ENCODE measurements at regions not wholly inside any gene's neighbourhood (a gene's known extent, or its start where the extent isn't known, plus 50 kb on each side); places are given as distances from the start of the nearest gene placed in this dataset.

GRCh38 chr11:38300570-38300969, 1702.5 kb upstream of the RAG2 start:
- Histone ChIP-seq H3K27ac (replicated peaks) (no peak overlapping the region), H3K4me3 (replicated peaks; ENCODE audit: insufficient read depth, low read length) (no peak overlapping the region), H3K27me3 (ENCODE audit: insufficient read depth, poor library complexity, severe bottlenecking) (no peaks in the 10 kb centered on the region)
- no peak for DNase-seq (ENCODE audit: low read depth in 1 of 2, low spot score in 1 of 2)
- no peak for TF ChIP-seq GABPA (IDR thresholded peaks at IDR 0.05; ENCODE audit: low read depth)
- TF ChIP-seq REST (IDR thresholded peaks at IDR 0.05; ENCODE audit: insufficient replicate concordance, low read depth), result no peak
- no peak for TF ChIP-seq POLR2AphosphoS5 (IDR thresholded peaks at IDR 0.05; ENCODE audit: low read depth)
- TF ChIP-seq SPI1 (IDR thresholded peaks at IDR 0.05; ENCODE audit: borderline replicate concordance, low read depth), result no peak
- no peak for TF ChIP-seq CTCF (IDR thresholded peaks at IDR 0.05; ENCODE audit: insufficient read depth, low read length)

DNA sequence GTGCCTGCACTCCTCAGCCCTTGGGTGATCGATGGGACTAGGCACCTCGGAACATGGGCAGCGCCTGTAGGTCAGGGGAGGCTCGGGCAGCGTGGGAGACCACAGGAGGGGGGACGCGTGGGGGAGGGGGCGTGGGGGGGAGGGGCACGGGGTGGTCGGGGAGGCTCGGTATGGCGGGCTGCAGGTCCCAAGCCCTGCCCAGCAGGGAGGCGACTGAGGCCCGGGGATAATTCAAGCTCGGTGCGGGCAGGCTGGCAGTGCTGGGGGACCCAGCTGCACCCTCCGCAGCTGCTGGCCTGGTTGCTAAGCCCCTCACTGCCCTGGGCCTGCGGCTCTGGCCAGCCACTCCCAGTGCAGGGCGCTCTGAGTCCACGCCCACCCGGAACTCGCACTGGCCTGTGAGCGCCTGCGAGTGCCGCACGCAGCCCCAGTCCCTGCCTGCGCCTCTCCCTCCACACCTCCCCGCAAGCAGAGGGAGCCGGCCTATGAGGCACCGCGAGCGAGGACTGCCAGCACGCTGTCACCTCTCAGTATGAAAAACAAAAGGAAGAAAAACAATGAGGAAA, 1698.3 kb upstream of the RAG2 start:
- no peaks in the 10 kb centered on the region for H3K27me3 ChIP-seq (ENCODE audit: insufficient read depth, poor library complexity, severe bottlenecking)
- TF ChIP-seq SPI1 (IDR thresholded peaks at IDR 0.05; ENCODE audit: borderline replicate concordance, low read depth) (no peak), REST (IDR thresholded peaks at IDR 0.05; ENCODE audit: insufficient replicate concordance, low read depth) (no peak), CTCF (IDR thresholded peaks at IDR 0.05; ENCODE audit: insufficient read depth, low read length) (no peak), GABPA (IDR thresholded peaks at IDR 0.05; ENCODE audit: low read depth) (no peak), POLR2AphosphoS5 (IDR thresholded peaks at IDR 0.05; ENCODE audit: low read depth) (no peak)
- no peak overlapping the region for H3K4me3 ChIP-seq (replicated peaks; ENCODE audit: insufficient read depth, low read length)
- no peak for DNase-seq (ENCODE audit: low read depth in 1 of 2, low spot score in 1 of 2)
- H3K27ac ChIP-seq (replicated peaks), result no peak overlapping the region

DNA sequence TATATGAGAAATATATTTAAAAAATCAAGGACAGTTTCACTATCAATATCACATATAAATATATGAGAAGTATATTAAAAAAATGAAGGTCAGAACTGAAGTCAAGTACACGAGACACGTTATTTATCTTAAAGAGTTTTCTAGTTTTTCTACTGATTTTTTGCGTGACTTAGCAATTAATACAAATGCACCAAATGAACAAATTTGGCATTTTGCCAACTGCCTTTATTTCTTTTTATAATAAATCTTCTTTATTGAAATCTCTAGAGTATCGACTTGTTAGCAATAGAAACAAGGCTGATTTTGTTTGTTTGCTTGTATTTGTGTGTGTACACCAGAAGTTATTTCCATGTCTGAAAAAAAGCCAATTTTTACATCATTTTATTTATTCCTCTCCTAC, 1684.7 kb upstream of the RAG2 start:
- Histone ChIP-seq H3K27ac (replicated peaks) (no peak overlapping the region), H3K27me3 (ENCODE audit: insufficient read depth, poor library complexity, severe bottlenecking) (no peaks in the 10 kb centered on the region), H3K4me3 (replicated peaks; ENCODE audit: insufficient read depth, low read length) (no peak overlapping the region)
- no peak for DNase-seq (ENCODE audit: low read depth in 1 of 2, low spot score in 1 of 2)
- TF ChIP-seq REST (IDR thresholded peaks at IDR 0.05; ENCODE audit: insufficient replicate concordance, low read depth) (no peak), GABPA (IDR thresholded peaks at IDR 0.05; ENCODE audit: low read depth) (no peak), CTCF (IDR thresholded peaks at IDR 0.05; ENCODE audit: insufficient read depth, low read length) (no peak), SPI1 (IDR thresholded peaks at IDR 0.05; ENCODE audit: borderline replicate concordance, low read depth) (no peak), POLR2AphosphoS5 (IDR thresholded peaks at IDR 0.05; ENCODE audit: low read depth) (no peak)

Data from HL-60 (cell line).